Esophagus squamous epithelium (tissue), 4 donors: ENCODE measurements at regions not wholly inside any gene's neighbourhood (a gene's known extent, or its start where the extent isn't known, plus 50 kb on each side); places are given as distances from the start of the nearest gene placed in this dataset.

Experiments
- POLR2A ChIP-seq, 4 donors: fragments of 450-650 bp; IDR thresholded peaks; one replicate each; pipeline ENCODE4 v1.6.1; 2017; ENCODE audit warnings: antibody characterized with exemption in 4 of 4, mild to moderate bottlenecking in 4 of 4, moderate library complexity in 3 of 4
- TF ChIP-seq, protein P1 (sequence below), 6 experiments: fragments of 450-650 bp in 4 of 6; fragments of 200-600 bp in 2 of 6; sonication (generic) in 2 of 6; IDR thresholded peaks; one replicate each; pipeline ENCODE4 v1.5.1; 2016 to 2019; ENCODE audit warnings: antibody characterized with exemption in 6 of 6, mild to moderate bottlenecking in 4 of 6, moderate library complexity in 4 of 6

DNA sequence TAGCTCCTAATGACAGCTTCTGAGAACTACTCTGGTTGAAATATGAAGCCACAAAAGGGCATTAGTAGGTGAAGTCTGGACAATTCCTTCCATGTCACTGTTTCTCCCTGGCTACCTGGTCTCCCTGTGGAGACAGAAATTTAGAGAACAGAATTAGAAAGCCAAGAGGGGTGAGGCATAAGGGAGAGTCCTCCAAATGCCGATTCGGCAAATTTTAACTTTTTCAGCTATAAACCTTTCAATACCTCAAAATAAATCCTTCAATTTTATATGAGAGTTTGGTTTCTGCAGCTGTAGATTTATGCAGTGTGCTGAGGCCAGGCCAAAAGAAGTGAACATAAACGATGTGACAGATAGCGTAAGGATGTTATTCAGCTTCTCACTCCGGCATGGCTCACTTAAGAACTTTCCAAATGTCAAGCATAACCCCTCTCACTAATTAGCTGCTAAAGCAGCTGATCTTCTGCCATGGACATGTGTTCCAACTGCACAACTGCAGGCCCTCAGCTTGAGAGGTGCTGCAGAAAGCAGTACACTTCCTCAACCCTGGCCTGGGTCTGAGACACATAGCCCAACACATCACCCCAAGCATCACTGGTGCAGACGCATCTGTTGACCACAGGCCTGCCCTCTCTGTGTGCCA is 247.9 kb upstream of the SOX9 start:
- TF ChIP-seq, protein P1, sequence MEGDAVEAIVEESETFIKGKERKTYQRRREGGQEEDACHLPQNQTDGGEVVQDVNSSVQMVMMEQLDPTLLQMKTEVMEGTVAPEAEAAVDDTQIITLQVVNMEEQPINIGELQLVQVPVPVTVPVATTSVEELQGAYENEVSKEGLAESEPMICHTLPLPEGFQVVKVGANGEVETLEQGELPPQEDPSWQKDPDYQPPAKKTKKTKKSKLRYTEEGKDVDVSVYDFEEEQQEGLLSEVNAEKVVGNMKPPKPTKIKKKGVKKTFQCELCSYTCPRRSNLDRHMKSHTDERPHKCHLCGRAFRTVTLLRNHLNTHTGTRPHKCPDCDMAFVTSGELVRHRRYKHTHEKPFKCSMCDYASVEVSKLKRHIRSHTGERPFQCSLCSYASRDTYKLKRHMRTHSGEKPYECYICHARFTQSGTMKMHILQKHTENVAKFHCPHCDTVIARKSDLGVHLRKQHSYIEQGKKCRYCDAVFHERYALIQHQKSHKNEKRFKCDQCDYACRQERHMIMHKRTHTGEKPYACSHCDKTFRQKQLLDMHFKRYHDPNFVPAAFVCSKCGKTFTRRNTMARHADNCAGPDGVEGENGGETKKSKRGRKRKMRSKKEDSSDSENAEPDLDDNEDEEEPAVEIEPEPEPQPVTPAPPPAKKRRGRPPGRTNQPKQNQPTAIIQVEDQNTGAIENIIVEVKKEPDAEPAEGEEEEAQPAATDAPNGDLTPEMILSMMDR (IDR thresholded peaks at IDR 0.05), result no peak
- TF ChIP-seq POLR2A (IDR thresholded peaks at IDR 0.05), result no peak
